SK-N-SH (cell line): ENCODE measurements at regions not wholly inside any gene's neighbourhood (a gene's known extent, or its start where the extent isn't known, plus 50 kb on each side); places are given as distances from the start of the nearest gene placed in this dataset.

Experiments used
- CTCF ChIP-seq: fragments of 200-600 bp; sonication (generic); IDR thresholded peaks from 2 replicates; pipeline ENCODE4 v1.6.1; 2017; ENCODE audit warnings: antibody characterized with exemption, mild to moderate bottlenecking, moderate library complexity
- JUND ChIP-seq: IDR thresholded peaks from 2 replicates; pipeline ENCODE4 v1.4.0; 2012
- NFIC ChIP-seq: IDR thresholded peaks from 2 replicates; pipeline ENCODE4 v1.4.0; 2012; ENCODE audit warnings: borderline replicate concordance
- POLR2AphosphoS5 ChIP-seq: IDR thresholded peaks from 2 replicates; pipeline ENCODE4 v1.6.1; 2012; ENCODE audit warnings: low read depth, low read length
- RAD21 ChIP-seq: IDR thresholded peaks from 2 replicates; pipeline ENCODE4 v1.6.1; 2012; ENCODE audit warnings: mild to moderate bottlenecking, low read length
- RFX5 ChIP-seq: IDR thresholded peaks from 2 replicates; pipeline ENCODE4 v1.6.1; 2012; ENCODE audit warnings: mild to moderate bottlenecking, improper control_type of control experiment, low read length
- SMC3 ChIP-seq: IDR thresholded peaks from 2 replicates; pipeline ENCODE4 v1.6.1; 2012; ENCODE audit warnings: low read depth, low read length, improper control_type of control experiment
- TAF1 ChIP-seq: IDR thresholded peaks from 2 replicates; pipeline ENCODE4 v1.6.1; 2012; ENCODE audit warnings: low read depth, mild to moderate bottlenecking, low read length, moderate library complexity, borderline replicate concordance
- YY1 ChIP-seq: IDR thresholded peaks from 2 replicates; pipeline ENCODE4 v1.4.0; 2012; ENCODE audit warnings: low read depth, mild to moderate bottlenecking

- TF ChIP-seq CTCF, result no peak
- no peak for TF ChIP-seq NFIC
- TF ChIP-seq YY1, result no peak
- TF ChIP-seq JUND, result no peak
- TF ChIP-seq SMC3, result no peak
- no peak for TF ChIP-seq RFX5
- no peak for TF ChIP-seq TAF1
- TF ChIP-seq POLR2AphosphoS5, result no peak
- TF ChIP-seq RAD21, result no peak
These were observed 360.2 kb downstream of the DEPDC1B start for GRCh38 chr5:60339691-60340201.
